ENCODE measurements at regions not wholly inside any gene's neighbourhood (a gene's known extent, or its start where the extent isn't known, plus 50 kb on each side); places are given as distances from the start of the nearest gene placed in this dataset.

DNA sequence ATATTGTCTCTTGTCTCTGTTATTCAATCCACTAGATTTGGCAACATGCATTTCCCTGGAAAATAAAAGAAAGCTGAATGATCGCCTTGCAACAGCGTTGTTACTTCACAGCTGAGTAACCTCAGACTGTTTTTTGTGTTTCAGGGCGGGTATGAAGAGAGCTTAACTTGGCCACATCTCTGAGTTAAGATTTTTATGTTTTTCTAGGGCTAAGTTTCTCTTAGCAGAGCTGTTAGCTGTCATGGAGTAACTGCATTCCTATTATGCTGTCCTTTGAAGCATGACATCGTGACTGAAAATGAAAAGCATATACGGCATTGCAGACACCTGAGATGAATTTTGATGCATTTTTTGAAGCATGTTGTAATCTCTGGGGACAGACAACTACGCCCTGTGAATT, 1798.9 kb downstream of the PCDH7 start:
- DNase-seq = no peak

- DNase-seq = no peak
These were observed 1805.3 kb downstream of the PCDH7 start for GRCh38 chr4:32525420-32525819.

DNA sequence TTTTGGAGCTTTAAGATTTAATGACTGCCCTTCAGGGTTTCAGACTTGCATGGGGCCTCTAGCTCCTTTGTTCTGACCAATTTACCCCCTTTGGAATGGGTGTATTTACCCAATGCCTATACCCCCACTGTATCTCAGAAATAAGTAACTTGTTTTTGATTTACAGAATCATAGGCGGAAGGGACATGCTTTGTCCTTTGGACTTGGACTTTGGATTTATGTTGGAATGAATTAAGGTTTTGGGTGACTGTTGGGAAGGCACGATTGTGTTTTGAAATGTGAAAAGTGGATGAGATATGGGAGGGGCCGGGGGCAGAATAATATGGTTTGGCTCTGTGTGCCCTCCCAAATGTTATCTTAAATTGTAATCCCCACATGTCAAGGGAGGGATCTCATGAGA, 1824.7 kb downstream of the PCDH7 start:
- no peak for DNase-seq

GRCh38 chr4:32551943-32552342, 1831.8 kb downstream of the PCDH7 start:
- no peak for DNase-seq

- no peak for DNase-seq
These were observed 1840.1 kb downstream of the PCDH7 start for GRCh38 chr4:32560306-32560705.

DNA sequence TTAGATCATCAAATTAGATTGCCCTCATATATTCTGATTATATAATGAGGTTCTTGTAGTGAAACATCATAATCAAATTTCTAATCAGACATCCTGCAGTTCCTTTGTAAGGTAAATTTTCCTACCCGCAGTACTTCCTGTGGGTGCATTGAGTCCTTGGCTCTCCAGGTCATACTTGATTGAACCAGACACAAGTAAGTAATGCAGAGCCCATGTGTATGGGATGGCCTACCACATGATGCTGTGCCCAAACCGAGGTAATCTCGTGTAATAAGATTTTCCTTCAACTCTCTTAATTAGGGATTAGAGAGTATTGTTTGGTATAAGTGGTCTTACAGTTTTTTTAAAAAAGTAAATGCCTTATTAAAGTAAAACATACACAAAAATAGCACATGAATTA, 1841.8 kb downstream of the PCDH7 start:
- no peak for DNase-seq

GRCh38 chr4:32564626-32565025, 1844.5 kb downstream of the PCDH7 start:
- DNase-seq = no peak

- no peak for DNase-seq
These were observed 1849.7 kb downstream of the PCDH7 start for GRCh38 chr4:32569861-32570260.

DNA sequence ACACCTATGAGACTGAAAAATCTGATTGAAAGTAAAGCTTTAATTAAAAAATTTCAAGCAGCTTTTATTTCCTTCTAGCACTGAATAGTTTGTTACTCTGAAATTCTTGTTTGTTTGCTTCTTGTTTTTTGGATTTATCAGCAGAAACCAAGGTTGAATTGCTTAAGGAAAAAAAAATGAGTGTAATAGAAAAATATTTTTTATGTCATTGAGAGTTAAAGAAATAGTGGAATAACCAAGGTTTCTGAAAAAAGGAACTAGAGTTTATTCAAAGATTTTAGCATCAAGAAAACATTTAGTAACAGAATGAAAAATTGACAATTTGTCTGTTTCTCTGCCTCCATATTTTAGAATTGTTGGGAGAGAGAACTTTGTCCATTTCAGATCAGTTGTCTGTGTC, 1852.2 kb downstream of the PCDH7 start:
- DNase-seq = no peak

DNA sequence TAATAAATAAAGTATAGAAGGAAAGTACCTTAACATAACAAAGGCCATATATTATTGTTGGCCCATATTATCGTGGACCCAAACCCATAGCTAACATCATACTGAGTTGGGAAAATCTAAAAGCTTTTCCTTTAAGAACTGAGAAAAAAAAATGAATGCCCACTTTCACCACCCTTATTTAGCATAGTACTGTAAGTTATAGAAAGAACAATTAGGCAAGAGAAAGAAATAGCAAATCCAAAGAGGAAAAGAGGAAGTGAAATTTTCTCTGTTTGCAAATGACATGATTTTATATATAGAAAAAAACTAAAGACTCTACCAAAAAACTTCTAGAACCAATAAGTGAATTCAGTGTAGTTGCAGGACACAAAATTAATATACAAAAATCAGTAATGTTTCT, 1854.6 kb downstream of the PCDH7 start:
- DNase-seq = no peak

DNA sequence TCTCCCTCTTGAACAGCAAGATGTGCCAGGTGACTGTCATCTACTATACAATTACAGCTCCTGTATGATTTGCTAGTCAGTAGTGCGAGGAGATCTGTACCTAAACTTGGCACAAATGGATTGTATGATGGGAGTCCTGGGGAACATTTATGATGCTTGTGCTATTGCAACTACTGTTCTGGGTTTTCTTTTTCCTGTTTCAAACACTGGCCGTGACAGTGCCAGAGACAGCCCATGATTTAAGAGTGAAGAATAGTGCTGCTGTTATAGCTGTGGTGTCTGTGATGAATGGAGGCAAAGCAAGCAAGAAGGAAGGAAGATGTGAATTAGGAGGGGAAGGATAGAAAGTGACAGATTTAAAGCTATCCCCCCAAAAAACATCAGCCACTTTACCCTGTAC, 1868.9 kb downstream of the PCDH7 start:
- no peak for DNase-seq

GRCh38 chr4:32589853-32590252, 1869.7 kb downstream of the PCDH7 start:
- no peak for DNase-seq

GRCh38 chr4:32597354-32597753, 1877.2 kb downstream of the PCDH7 start:
- no peak for DNase-seq

DNA sequence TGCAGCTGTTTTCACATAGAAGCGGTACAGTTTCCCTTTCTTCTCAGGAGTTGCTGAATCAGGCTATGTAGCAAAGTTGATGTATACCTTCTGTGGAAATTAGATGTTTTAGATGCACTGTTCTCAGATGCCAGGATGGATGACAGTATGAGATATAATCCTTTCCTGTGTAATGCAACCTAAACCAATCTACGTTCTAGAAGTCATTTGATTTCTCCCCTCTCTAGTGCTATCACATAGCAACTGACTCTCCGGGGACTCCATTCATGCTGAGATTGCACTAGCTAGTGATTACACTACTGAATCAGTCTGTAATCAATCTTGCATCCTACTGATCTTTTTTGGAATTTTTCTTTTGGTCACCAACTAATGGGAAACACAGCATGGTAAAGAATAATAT, 1881.7 kb downstream of the PCDH7 start:
- DNase-seq = no peak

GRCh38 chr4:32607978-32608377, 1887.8 kb downstream of the PCDH7 start:
- DNase-seq = no peak

GRCh38 chr4:32624943-32625603, 1904.9 kb downstream of the PCDH7 start:
- no peak for DNase-seq

DNA sequence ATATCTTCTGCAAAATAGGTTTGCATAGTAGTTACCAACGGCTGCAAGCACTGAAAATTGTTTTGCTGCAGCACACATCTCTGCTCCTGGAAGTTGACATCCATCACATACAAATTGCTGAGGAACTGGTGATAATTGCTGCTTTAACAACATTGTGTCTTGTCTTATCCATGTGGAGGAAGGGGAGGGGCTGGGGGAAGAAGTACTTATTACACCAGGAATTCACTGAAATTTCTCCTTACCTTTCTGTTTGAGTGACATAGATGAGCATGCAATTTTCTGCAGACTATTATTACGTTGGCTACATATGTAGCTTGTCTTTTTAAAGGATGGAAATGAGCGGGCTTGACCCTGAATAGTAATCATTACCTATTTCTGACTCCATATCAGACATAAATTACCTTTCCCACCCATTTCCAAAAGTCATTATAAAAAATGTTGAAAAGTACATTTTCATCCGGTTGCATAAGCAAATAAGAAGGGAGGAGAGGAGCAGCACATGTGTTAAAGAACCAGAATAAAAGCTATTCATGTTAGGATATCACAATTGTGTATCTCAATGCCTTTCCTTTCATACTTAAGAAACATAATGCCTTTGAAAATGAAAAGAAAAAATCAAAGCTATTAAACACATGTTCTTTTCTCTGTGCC, 1905.6 kb downstream of the PCDH7 start:
- no peak for DNase-seq

GRCh38 chr4:32631831-32632230, 1911.7 kb downstream of the PCDH7 start:
- DNase-seq = no peak

DNA sequence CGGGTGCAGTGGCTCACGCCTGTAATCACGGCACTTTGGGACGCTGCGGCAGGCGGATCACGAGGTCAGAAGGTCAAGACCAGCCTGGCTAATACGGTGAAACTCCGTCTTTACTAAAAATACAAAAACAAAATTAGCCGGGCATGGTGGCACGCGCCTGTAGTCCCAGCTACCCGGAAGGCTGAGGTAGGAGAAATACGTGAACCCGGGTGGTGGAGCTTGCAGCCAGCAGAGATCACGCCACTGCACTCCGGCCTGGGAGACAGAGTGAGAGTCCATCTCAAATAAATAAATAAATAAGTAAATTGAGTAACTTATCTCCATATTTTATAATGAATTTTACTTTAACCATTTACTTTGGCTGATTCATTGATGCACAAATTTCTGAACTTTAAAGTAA, 1913.3 kb downstream of the PCDH7 start:
- no peak for DNase-seq

DNA sequence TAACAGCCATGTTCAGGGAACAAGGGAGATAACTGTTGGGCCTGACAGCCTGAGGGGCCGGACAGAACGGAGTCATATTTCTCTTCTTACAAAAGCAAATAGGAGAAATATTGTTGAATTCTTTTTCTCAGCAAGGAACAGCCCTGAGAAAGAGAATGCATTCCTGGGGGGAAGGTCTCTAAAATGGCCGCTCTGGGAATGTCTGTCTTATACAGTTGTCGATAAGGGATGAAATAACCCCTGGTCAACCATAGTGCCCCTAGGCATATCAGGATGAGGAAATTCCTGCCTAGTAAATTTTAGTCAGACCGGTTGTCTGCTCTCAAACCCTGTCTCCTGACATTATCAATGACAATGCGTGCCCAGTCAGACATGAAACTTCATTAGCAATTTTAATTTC, 1925.5 kb downstream of the PCDH7 start:
- no peak for DNase-seq

GRCh38 chr4:32658019-32658418, 1937.8 kb downstream of the PCDH7 start:
- no peak for DNase-seq

- no peak for DNase-seq
These were observed 1941.1 kb downstream of the PCDH7 start for GRCh38 chr4:32661229-32661628.

GRCh38 chr4:32662803-32663202, 1942.6 kb downstream of the PCDH7 start:
- DNase-seq = no peak

DNA sequence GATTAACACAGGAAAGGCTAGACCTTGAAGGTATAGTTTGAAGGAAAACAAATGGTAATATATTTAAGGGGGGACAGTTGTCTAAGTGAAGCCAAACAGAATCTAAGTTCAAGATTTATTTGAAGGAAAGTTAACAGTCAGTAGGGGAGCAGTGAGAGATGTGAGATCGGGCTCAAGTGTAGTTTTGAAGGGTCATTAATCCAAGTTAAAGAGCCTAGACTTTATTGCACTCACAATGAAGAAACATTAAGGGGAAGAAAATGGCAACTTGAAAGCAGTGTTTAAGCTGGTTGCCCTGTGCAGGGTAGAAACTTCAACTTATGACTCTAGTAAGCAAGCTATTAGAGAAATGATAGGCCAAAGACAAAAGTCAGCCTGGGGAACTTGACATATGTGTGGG, 1952.2 kb downstream of the PCDH7 start:
- no peak for DNase-seq

- DNase-seq = no peak
These were observed 1960.8 kb downstream of the PCDH7 start for GRCh38 chr4:32680946-32681345.

Data from activated CD4-positive, CD25-positive, alpha-beta regulatory T cell (primary cell).